ENCODE measurements at regions not wholly inside any gene's neighbourhood (a gene's known extent, or its start where the extent isn't known, plus 50 kb on each side); places are given as distances from the start of the nearest gene placed in this dataset.

DNA sequence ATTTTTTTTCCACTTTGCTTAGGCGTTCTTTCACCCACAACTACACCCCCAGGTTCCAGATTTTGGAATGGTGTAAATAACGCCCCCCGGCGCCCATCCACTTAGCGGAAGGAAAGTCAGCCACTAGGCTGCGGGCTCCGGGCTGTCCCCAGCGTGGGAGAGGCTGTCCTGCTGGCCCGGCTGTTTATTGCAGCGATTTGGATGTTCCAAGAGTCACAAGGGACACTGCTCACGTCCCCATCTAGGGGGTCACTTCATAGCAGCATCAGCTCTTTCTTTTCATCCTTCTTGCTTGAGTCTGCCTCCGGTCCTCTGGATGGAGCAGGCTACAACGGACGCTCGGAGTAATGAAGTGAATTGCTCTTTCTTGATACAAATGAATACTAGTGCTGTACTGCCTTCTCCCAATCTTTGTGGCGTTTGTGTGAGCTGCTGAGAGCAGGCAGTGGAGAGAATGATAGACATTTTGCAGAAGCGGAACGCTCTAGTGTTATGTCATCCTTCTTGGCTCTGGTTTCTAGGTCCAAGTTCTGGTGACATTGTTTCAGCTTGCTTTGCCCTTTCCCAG, 50.7 kb upstream of the PAIP2B start:
- TF ChIP-seq, protein P1, sequence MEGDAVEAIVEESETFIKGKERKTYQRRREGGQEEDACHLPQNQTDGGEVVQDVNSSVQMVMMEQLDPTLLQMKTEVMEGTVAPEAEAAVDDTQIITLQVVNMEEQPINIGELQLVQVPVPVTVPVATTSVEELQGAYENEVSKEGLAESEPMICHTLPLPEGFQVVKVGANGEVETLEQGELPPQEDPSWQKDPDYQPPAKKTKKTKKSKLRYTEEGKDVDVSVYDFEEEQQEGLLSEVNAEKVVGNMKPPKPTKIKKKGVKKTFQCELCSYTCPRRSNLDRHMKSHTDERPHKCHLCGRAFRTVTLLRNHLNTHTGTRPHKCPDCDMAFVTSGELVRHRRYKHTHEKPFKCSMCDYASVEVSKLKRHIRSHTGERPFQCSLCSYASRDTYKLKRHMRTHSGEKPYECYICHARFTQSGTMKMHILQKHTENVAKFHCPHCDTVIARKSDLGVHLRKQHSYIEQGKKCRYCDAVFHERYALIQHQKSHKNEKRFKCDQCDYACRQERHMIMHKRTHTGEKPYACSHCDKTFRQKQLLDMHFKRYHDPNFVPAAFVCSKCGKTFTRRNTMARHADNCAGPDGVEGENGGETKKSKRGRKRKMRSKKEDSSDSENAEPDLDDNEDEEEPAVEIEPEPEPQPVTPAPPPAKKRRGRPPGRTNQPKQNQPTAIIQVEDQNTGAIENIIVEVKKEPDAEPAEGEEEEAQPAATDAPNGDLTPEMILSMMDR (IDR thresholded peaks at IDR 0.05; ENCODE audit: insufficient read depth, low read length): no peak
- no peak for DNase-seq (ENCODE audit: low read depth)
- H3K4me3 ChIP-seq (ENCODE audit: low read depth, low read length): no peak overlapping the region

DNA sequence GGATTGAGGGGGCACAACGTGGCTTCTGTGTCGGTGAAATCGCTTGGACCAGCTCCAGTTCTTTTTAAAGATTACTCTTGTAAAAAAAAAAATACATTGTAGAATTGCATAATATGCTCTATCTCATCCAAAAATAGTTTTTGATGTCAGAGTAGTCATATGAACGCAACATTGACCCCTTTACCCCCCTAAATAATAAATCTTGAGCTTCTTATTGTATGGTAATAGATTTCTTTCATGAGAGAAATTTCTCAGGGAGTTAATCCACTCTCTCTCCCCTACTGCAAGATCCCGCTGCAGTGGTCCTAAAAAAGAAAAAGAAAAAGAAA, 50.2 kb upstream of the PAIP2B start:
- no peak for DNase-seq (ENCODE audit: low read depth)
- H3K4me3 ChIP-seq (ENCODE audit: low read depth, low read length): peak overlapping the region; percentile 60
- TF ChIP-seq, protein P1 (IDR thresholded peaks at IDR 0.05; ENCODE audit: insufficient read depth, low read length): no peak

DNA sequence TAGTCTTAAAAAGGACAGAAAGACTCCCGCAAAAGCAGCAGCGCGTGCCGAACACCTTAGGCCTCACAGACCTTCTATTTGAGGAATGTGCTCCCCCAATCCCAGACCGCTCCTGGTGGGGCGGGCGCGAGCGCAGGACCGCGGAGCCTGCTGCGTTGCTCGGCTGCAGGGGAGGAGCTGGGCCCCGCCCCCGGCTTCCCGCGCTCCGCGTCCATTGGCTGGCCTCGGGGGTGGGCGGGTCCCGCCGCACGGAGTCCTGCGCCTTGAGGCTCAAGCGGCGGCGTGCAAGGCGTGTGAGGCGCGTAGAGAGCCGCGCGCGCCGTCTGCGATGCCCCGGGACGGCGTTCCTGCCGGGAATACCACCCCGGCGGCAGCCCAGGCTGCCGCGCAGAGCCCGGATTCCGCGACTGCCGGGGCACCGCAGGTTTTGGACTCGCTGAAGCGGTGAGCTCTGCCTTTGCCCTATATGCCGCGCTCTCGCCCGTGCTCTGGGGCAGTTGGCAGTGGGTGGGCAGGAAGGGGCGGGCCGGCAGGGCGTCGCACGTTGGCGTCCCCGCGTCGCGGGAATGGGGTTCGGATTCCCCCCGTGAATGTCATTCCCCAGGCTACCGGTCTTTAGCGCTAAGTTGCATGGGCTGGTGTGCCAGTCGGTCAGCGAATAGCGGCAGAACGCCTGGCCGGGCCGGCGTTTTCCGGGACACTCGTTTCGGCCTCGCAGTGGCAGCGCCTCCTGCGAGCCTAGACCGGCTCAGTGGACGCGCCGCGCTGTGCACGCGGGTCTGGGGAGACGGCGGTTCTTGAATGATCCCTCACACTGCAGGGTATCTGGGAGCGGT, 49.6 kb upstream of the PAIP2B start:
- DNase-seq (ENCODE audit: low read depth): peak; percentile 50

More for the DNA sequence above, 49.6 kb upstream of the PAIP2B start:
- H3K4me3 ChIP-seq (ENCODE audit: low read depth, low read length): peak overlapping the region; percentile 60
- TF ChIP-seq, protein P1 (IDR thresholded peaks at IDR 0.05; ENCODE audit: insufficient read depth, low read length): no peak

Measured in fibroblast of the aortic adventitia (primary cell).